HFFc6 (cell line): ENCODE measurements at regions not wholly inside any gene's neighbourhood (a gene's known extent, or its start where the extent isn't known, plus 50 kb on each side); places are given as distances from the start of the nearest gene placed in this dataset.

Source experiments
- DNase-seq: peaks from one replicate; pipeline ENCODE4 v3.0.0-alpha.2; 2018
- H3K27ac Mint-ChIP-seq: 2 replicates; pipeline ENCODE4 v1.8.0; 2020; ENCODE audit warnings: mild to moderate bottlenecking, mixed read lengths
- H3K27me3 Mint-ChIP-seq: 2 replicates; pipeline ENCODE4 v1.8.0; 2021; ENCODE audit warnings: mild to moderate bottlenecking, moderate library complexity, mixed read lengths; ENCODE audit not compliant: insufficient read depth
- H3K36me3 Mint-ChIP-seq: 2 replicates; pipeline ENCODE4 v1.8.0; 2021; ENCODE audit warnings: low read depth, mixed read lengths
- H3K4me1 Mint-ChIP-seq: 2 replicates; pipeline ENCODE4 v1.8.0; 2020; ENCODE audit warnings: low read depth, mixed read lengths
- H3K4me3 Mint-ChIP-seq: 2 replicates; pipeline ENCODE4 v1.8.0; 2020; ENCODE audit warnings: mild to moderate bottlenecking, moderate library complexity, mixed read lengths
- H3K9me3 Mint-ChIP-seq: 2 replicates; pipeline ENCODE4 v1.8.0; 2020; ENCODE audit warnings: mild to moderate bottlenecking, mixed read lengths
- CTCF ChIP-seq: fragments of 200-600 bp; sonication (generic); IDR thresholded peaks from 2 replicates; pipeline ENCODE4 v1.5.0; 2021; ENCODE audit warnings: antibody characterized with exemption, mild to moderate bottlenecking

DNA sequence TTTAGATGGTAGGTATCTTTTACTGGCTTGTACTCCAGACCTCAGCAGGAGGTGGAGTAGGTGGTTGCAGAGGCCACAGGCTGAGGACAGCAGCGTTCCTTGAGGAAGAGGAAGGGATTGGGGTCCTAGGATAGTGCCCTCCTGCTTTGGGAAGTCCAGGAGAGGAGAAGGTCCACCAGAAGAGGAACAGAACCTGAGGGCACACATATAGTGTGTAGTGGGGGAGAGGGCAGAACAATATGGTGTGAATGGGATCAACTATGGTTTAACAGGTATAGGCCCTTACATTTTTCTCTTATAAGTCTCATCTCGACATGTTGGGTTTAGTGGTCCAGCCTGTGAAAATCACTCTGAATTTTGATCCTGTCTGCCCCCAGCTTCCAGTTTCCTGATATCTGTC lies 229.1 kb upstream of the ZBED5 start:
- Mint-ChIP-seq H3K27ac (no peak overlapping the region), H3K36me3 (no peaks in the 10 kb centered on the region), H3K9me3 (peaks cover 9% of the 10 kb centered on the region; the same call in 1 of the 2 replicates), H3K4me1 (no peaks in the 10 kb centered on the region), H3K27me3 (peaks cover 11% of the 10 kb centered on the region; the same call in 1 of the 2 replicates), H3K4me3 (no peak overlapping the region)
- TF ChIP-seq CTCF = no peak
- no peak for DNase-seq

- peaks cover 10% of the 10 kb centered on the region; the same call in 1 of the 2 replicates for H3K27me3 Mint-ChIP-seq
- DNase-seq = no peak
- H3K9me3 Mint-ChIP-seq = no peaks in the 10 kb centered on the region; the same call in 1 of the 2 replicates
- no peaks in the 10 kb centered on the region for H3K4me1 Mint-ChIP-seq
- H3K4me3 Mint-ChIP-seq = no peak overlapping the region
- no peak for TF ChIP-seq CTCF
- no peaks in the 10 kb centered on the region for H3K36me3 Mint-ChIP-seq
- H3K27ac Mint-ChIP-seq = no peak overlapping the region
Observed at GRCh38 chr11:11085580-11085979, 227.7 kb upstream of the ZBED5 start.

DNA sequence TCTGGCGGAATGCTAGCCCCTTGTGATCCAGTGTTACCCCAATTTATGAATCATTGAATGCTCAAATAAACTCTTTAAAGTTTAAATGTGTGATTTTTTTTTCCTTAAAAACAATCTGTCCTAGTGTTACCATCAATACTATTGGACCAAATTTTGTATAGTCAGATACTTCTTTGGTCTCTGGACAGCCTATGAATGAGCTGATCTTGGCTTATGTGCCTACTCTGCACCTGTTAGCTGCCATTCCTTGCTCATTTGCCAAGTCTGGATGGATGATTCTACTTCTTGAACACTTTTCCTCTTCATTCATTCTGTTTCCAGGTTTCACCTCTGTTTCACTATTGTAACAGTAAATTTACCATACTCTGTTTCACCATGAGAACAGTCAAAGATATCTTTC lies 226.5 kb upstream of the ZBED5 start:
- peaks cover 18% of the 10 kb centered on the region for H3K27me3 Mint-ChIP-seq
- no peak overlapping the region for H3K4me3 Mint-ChIP-seq
- H3K4me1 Mint-ChIP-seq = no peaks in the 10 kb centered on the region
- no peak for DNase-seq
- no peak for TF ChIP-seq CTCF
- no peak overlapping the region for H3K27ac Mint-ChIP-seq
- H3K9me3 Mint-ChIP-seq = no peaks in the 10 kb centered on the region
- no peaks in the 10 kb centered on the region for H3K36me3 Mint-ChIP-seq

- H3K4me1 Mint-ChIP-seq = no peaks in the 10 kb centered on the region
- TF ChIP-seq CTCF = no peak
- no peak overlapping the region for H3K4me3 Mint-ChIP-seq
- H3K27me3 Mint-ChIP-seq = peaks cover 23% of the 10 kb centered on the region
- DNase-seq = no peak
- H3K9me3 Mint-ChIP-seq = no peaks in the 10 kb centered on the region
- no peak overlapping the region for H3K27ac Mint-ChIP-seq
- no peaks in the 10 kb centered on the region for H3K36me3 Mint-ChIP-seq
Observed at GRCh38 chr11:11083441-11083840, 225.6 kb upstream of the ZBED5 start.

- DNase-seq = no peak
- Mint-ChIP-seq H3K4me1 (no peaks in the 10 kb centered on the region), H3K27ac (no peak overlapping the region), H3K27me3 (peaks cover 24% of the 10 kb centered on the region), H3K9me3 (no peaks in the 10 kb centered on the region), H3K36me3 (no peaks in the 10 kb centered on the region), H3K4me3 (no peak overlapping the region)
- TF ChIP-seq CTCF = no peak
Observed at GRCh38 chr11:11082646-11083045, 224.8 kb upstream of the ZBED5 start.

DNA sequence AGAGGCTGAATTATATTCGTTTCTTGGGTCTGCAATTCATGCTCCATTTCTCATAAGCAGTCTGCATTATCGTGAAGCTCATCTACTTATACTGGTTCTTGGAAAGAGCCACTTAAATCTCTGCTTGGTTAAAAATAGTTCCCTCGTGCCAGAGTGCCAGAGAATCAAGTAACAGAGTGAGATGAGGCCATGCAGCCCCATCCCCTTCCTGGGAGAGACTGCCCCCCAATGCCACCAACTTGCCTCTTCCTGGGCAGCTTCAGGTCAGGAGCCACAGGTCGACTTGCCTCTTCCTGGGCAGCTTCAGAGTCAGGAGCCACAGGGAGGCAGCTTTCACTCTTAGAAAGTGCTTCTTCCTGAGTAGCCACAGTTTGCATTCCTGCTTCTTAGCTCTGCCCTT lies 223.9 kb upstream of the ZBED5 start:
- TF ChIP-seq CTCF = no peak
- Mint-ChIP-seq H3K9me3 (no peaks in the 10 kb centered on the region), H3K4me3 (no peak overlapping the region), H3K27me3 (peaks cover 31% of the 10 kb centered on the region), H3K36me3 (no peaks in the 10 kb centered on the region), H3K4me1 (no peaks in the 10 kb centered on the region), H3K27ac (no peak overlapping the region)
- no peak for DNase-seq
